Caco-2 (cell line): ENCODE measurements at regions not wholly inside any gene's neighbourhood (a gene's known extent, or its start where the extent isn't known, plus 50 kb on each side); places are given as distances from the start of the nearest gene placed in this dataset.

ENCODE experiments used
- BruUV-seq: library from RNA; stranded (reverse); fragments of 400-500 nt; replicated peaks from 2 replicates; lab custom pipeline; 2021; lab: Mats Ljungman, UMichigan
- CTCF ChIA-PET: fragments of 300-600 bp; sonication (Branson Sonifier 250); formaldehyde crosslinking; loops from one replicate; lab custom pipeline; 2022; ENCODE audit warnings: antibody characterized with exemption; lab: Charles Lee
- POLR2A ChIA-PET: fragments of 300-600 bp; sonication (Branson Sonifier 250); formaldehyde crosslinking; loops from one replicate; lab custom pipeline; 2022; ENCODE audit warnings: antibody characterized with exemption; lab: Charles Lee
- DNase-seq, 2 experiments: peaks; one replicate each; pipeline versions ENCODE4 v3.0.0 to v3.0.0-alpha.2; 2020 to 2022
- H3K27me3 ChIP-seq: replicated peaks from 2 replicates; pipeline ENCODE4 v1.6.0; 2011; ENCODE audit warnings: low read length; ENCODE audit not compliant: control insufficient read depth, insufficient read depth
- H3K36me3 ChIP-seq: 2 replicates; pipeline ENCODE4 v1.5.1; 2011; ENCODE audit warnings: low read length; ENCODE audit not compliant: control insufficient read depth, insufficient read depth
- H3K4me1 ChIP-seq: fragments of 250-450 bp; sonication (Bioruptor Pico); 2 replicates; pipeline ENCODE4 v1.5.1; 2020; ENCODE audit warnings: mild to moderate bottlenecking
- H3K4me3 ChIP-seq: 2 replicates; pipeline ENCODE4 v1.5.1; 2011; ENCODE audit warnings: low read depth, mild to moderate bottlenecking, control low read depth, low read length
- H3K9me3 ChIP-seq: fragments of 250-450 bp; sonication (Bioruptor Pico); 2 replicates; pipeline ENCODE4 v1.5.1; 2020; ENCODE audit warnings: mild to moderate bottlenecking, moderate library complexity
- H3K27ac Mint-ChIP-seq: one replicate; pipeline ENCODE4 v1.8.0; 2022; ENCODE audit warnings: mixed read lengths; ENCODE audit not compliant: unreplicated experiment
- H3K27me3 Mint-ChIP-seq: one replicate; pipeline ENCODE4 v1.8.0; 2022; ENCODE audit warnings: mixed read lengths; ENCODE audit not compliant: insufficient read depth, unreplicated experiment
- H3K36me3 Mint-ChIP-seq: one replicate; pipeline ENCODE4 v1.8.0; 2022; ENCODE audit warnings: mild to moderate bottlenecking, mixed read lengths; ENCODE audit not compliant: insufficient read depth, unreplicated experiment
- H3K4me1 Mint-ChIP-seq: one replicate; pipeline ENCODE4 v1.8.0; 2022; ENCODE audit warnings: low read depth, mixed read lengths; ENCODE audit not compliant: unreplicated experiment
- H3K4me3 Mint-ChIP-seq: one replicate; pipeline ENCODE4 v1.8.0; 2022; ENCODE audit warnings: mild to moderate bottlenecking, moderate library complexity, mixed read lengths; ENCODE audit not compliant: unreplicated experiment
- H3K9me3 Mint-ChIP-seq: one replicate; pipeline ENCODE4 v1.8.0; 2022; ENCODE audit warnings: mixed read lengths; ENCODE audit not compliant: unreplicated experiment
- intact Hi-C: fragments of 100-400 bp; cut with micrococcal nuclease; formaldehyde crosslinking; loops from one replicate; pipeline ENCODE4 v1.10.0; 2022; ENCODE audit not compliant: unreplicated experiment
- TF ChIP-seq, protein P1 (sequence below), 2 experiments: fragments of 200-600 bp in 1 of 2; IDR thresholded peaks; 1 replicate in 1 of 2; 2 replicates in 1 of 2; pipeline versions ENCODE4 v1.5.1 to v1.8.0; 2011 to 2022; ENCODE audit warnings: antibody characterized with exemption in 1 of 2, control low read depth in 1 of 2, inconsistent platforms in 1 of 2, low read depth in 1 of 2, low read length in 1 of 2, mild to moderate bottlenecking in 1 of 2, moderate library complexity in 1 of 2; ENCODE audit not compliant: insufficient read depth in 1 of 2, severe bottlenecking in 1 of 2, unreplicated experiment in 1 of 2

DNA sequence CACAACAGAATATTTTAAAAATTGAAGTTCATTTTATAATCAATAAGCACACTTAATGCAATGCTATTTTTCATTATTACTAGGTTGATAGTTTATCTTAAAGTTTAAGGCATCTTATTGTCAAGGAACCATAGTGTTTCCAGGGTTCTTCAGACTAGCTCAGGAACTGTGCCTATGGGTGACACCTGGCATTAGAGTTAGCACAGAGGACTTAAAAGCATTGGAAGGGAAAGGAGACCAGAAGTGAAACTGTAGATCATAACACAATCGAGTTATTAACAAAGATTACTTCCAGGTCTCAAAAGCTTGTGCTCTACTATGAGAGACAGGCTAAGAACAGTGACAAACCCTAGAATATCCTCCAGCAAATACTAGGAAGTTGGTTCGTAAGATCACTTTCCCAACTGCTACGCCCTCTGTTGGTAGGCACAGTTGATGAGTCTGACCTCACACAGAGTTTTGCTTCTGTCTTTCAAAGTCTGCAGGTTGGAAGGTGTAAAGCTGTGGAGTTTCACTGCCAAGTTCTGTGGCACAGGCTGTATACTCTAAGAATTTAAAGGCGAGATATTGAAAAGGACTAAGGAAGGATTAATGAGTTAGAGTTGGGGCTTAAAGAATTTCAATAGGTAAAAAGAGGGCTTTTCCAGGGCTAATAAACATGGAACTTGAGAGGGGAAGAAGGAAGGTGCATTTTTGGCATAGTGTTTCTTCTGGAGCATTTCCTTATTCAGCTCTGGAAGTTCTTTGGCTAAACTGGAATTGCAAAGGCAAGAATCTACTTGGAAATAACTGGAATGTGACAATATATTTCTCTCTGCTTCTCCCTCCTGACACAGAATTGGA lies 531.3 kb upstream of the JAG1 start:
- no peaks in the 10 kb centered on the region for H3K27me3 Mint-ChIP-seq
- intact Hi-C loops, result loop anchor here (1.0 to 5.0 kb wide), 5 partner anchors 70 to 652 kb away; no protein-coding TSS in a partner anchor
- ChIA-PET POLR2A (no interaction called here), CTCF (interaction anchor here (0.5 to 1.9 kb wide), 9 partner anchors 11 to 783 kb away, joined by 3 to 13 read pairs (median 5); partner anchors contain the start of gene JAG1)
- Histone ChIP-seq H3K36me3 (no peaks in the 10 kb centered on the region), H3K4me1 (peaks cover 38% of the 10 kb centered on the region), H3K27me3 (no peaks in the 10 kb centered on the region), H3K9me3 (no peaks in the 10 kb centered on the region), H3K4me3 (no peak overlapping the region)
- H3K4me3 Mint-ChIP-seq, result no peak overlapping the region
- no TSS peak for BruUV-seq
- peak; percentile 75 to 76 for DNase-seq
- H3K9me3 Mint-ChIP-seq, result no peaks in the 10 kb centered on the region
- H3K36me3 Mint-ChIP-seq, result no peaks in the 10 kb centered on the region
- peak overlapping the region; percentile 10 for H3K27ac Mint-ChIP-seq
- H3K4me1 Mint-ChIP-seq, result peaks cover 20% of the 10 kb centered on the region
- TF ChIP-seq, protein P1, sequence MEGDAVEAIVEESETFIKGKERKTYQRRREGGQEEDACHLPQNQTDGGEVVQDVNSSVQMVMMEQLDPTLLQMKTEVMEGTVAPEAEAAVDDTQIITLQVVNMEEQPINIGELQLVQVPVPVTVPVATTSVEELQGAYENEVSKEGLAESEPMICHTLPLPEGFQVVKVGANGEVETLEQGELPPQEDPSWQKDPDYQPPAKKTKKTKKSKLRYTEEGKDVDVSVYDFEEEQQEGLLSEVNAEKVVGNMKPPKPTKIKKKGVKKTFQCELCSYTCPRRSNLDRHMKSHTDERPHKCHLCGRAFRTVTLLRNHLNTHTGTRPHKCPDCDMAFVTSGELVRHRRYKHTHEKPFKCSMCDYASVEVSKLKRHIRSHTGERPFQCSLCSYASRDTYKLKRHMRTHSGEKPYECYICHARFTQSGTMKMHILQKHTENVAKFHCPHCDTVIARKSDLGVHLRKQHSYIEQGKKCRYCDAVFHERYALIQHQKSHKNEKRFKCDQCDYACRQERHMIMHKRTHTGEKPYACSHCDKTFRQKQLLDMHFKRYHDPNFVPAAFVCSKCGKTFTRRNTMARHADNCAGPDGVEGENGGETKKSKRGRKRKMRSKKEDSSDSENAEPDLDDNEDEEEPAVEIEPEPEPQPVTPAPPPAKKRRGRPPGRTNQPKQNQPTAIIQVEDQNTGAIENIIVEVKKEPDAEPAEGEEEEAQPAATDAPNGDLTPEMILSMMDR (IDR thresholded peaks at IDR 0.05; ENCODE audit: insufficient read depth in 1 of 2, low read depth in 1 of 2, low read length in 1 of 2, severe bottlenecking in 1 of 2, unreplicated experiment in 1 of 2), result peak; percentile 75 to 94

DNA sequence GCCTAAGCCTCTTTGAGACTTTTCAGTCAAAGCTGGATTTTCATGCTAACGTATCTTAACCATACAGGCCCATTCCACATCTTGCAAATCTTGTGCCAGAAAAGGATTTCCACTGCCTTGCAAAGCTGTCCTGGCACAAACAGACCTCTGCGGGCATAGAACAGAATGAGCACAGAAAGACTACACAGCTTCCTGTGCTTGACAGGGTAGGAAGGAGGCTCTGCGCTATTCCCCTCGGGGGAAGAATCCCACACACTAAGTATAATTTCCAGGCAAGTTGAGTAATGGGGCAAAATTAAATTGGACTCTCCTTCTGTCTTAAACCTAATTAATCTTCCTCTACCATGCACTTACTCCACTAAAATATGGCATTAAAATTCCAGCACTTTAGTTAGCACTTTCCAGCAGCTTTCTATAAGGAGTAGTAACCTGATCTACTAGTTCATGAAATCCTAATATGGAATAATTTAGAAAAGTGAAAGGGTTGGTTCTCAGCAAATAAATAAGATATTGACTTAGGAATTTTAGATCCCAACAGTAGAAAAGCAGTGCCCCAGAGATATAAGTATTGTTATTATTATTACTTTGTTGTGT lies 532.1 kb upstream of the JAG1 start:
- TF ChIP-seq, protein P1 (IDR thresholded peaks at IDR 0.05; ENCODE audit: insufficient read depth in 1 of 2, low read depth in 1 of 2, low read length in 1 of 2, severe bottlenecking in 1 of 2, unreplicated experiment in 1 of 2), result no peak
- no peak for DNase-seq
- ChIA-PET POLR2A (no interaction called here), CTCF (interaction anchor here (0.6 to 1.9 kb wide), 7 partner anchors 11 to 595 kb away, joined by 3 to 13 read pairs (median 4); partner anchors contain the start of gene JAG1)
- Mint-ChIP-seq H3K27ac (no peak overlapping the region), H3K27me3 (no peaks in the 10 kb centered on the region), H3K4me1 (peaks cover 20% of the 10 kb centered on the region), H3K4me3 (no peak overlapping the region), H3K9me3 (no peaks in the 10 kb centered on the region), H3K36me3 (no peaks in the 10 kb centered on the region)
- Histone ChIP-seq H3K9me3 (no peaks in the 10 kb centered on the region), H3K27me3 (no peaks in the 10 kb centered on the region), H3K4me3 (no peak overlapping the region), H3K4me1 (peaks cover 35% of the 10 kb centered on the region), H3K36me3 (no peaks in the 10 kb centered on the region)
- no TSS peak for BruUV-seq
- intact Hi-C loops, result loop anchor here (1.0 to 5.0 kb wide), 5 partner anchors 69 to 653 kb away; no protein-coding TSS in a partner anchor

DNA sequence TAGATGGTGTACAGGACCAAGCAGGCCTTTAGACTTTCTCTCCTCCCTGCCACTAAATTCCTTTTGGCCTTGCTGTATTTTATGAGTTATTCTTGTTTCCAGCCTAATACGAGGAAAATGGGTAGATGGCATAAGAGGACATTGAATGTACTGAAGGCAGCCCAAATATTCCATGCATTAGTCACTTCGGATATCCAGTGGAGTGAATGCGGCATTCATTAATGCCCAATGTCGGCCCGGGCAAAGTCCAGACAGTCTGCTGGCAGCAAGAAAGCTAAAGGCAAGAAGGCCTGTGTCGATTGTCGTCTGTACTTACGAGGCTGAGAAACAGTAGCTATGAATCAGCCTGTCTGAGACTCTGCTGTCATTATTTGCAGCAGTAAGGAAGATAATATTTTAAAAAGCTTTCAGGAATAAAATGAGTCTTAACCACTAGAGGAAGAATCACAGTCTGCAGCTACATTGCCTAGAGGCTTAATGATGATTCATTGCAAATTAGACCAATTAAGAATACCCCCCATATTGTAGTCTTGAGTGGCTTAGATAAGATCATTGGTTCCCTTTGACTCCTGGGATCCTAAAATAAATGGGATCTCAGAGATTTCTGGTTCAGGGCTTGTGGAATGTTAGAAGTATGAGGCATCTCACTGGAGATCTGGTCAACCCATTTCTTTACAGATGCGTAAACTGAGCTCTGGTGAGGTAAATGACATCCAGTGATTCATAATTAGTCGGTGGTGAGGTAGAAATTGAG lies 534.1 kb upstream of the JAG1 start:
- Mint-ChIP-seq H3K9me3 (no peaks in the 10 kb centered on the region), H3K4me3 (no peak overlapping the region), H3K27me3 (no peaks in the 10 kb centered on the region), H3K27ac (peak overlapping the region; percentile 43), H3K4me1 (peaks cover 32% of the 10 kb centered on the region), H3K36me3 (no peaks in the 10 kb centered on the region)
- Histone ChIP-seq H3K4me1 (peaks cover 37% of the 10 kb centered on the region), H3K36me3 (no peaks in the 10 kb centered on the region), H3K9me3 (no peaks in the 10 kb centered on the region), H3K4me3 (no peak overlapping the region), H3K27me3 (no peaks in the 10 kb centered on the region)
- intact Hi-C loops, result loop anchor here (5.0 kb wide), 2 partner anchors 256 to 334 kb away; no protein-coding TSS in a partner anchor
- TF ChIP-seq, protein P1 (IDR thresholded peaks at IDR 0.05; ENCODE audit: insufficient read depth in 1 of 2, low read depth in 1 of 2, low read length in 1 of 2, severe bottlenecking in 1 of 2, unreplicated experiment in 1 of 2), result no peak
- BruUV-seq, result no TSS peak
- ChIA-PET POLR2A (no interaction called here), CTCF (interaction anchor here (0.6 kb wide), 2 partner anchors 67 to 516 kb away, joined by 3 read pairs; no protein-coding TSS in a partner anchor)
- DNase-seq, result peak; percentile 46 to 86
